Keratinocyte (primary cell): ENCODE measurements at regions not wholly inside any gene's neighbourhood (a gene's known extent, or its start where the extent isn't known, plus 50 kb on each side); places are given as distances from the start of the nearest gene placed in this dataset.

Experiments
- DNase-seq: peaks from one replicate; pipeline ENCODE4 v3.0.0-alpha.2; 2011; ENCODE audit warnings: low read depth, missing footprints, low spot score
- FAIRE-seq: peaks from 2 replicates; lab custom pipeline; 2011; peaks lifted over from hg19 to GRCh38; lab: Jason Lieb, UNC
- H2AFZ ChIP-seq: 2 replicates; pipeline ENCODE4 v1.6.0; 2012; ENCODE audit warnings: low read length, control low read depth, inconsistent platforms; ENCODE audit not compliant: control insufficient read depth
- H3K27ac ChIP-seq: 2 replicates; pipeline ENCODE4 v1.5.1; 2011; ENCODE audit warnings: low read length; ENCODE audit not compliant: control insufficient read depth, insufficient read depth
- H3K27me3 ChIP-seq: 3 replicates; pipeline ENCODE4 v1.6.0; 2011; ENCODE audit warnings: low read length; ENCODE audit not compliant: control insufficient read depth, insufficient read depth; ENCODE audit errors: extremely low read depth
- H3K36me3 ChIP-seq, 2 experiments: 2 replicates in 1 of 2; 3 replicates in 1 of 2; pipeline ENCODE4 v1.5.1; 2011; ENCODE audit warnings: low read length in 2 of 2, mild to moderate bottlenecking in 1 of 2; ENCODE audit not compliant: control insufficient read depth in 2 of 2, insufficient read depth in 2 of 2; ENCODE audit errors: extremely low read depth in 1 of 2
- H3K4me1 ChIP-seq: 3 replicates; pipeline ENCODE4 v1.5.1; 2011; ENCODE audit warnings: low read length; ENCODE audit not compliant: control insufficient read depth, insufficient read depth; ENCODE audit errors: extremely low read depth
- H3K4me2 ChIP-seq: 3 replicates; pipeline ENCODE4 v1.6.0; 2011; ENCODE audit warnings: low read depth, low read length; ENCODE audit not compliant: control insufficient read depth, insufficient read depth; ENCODE audit errors: extremely low read depth
- H3K4me3 ChIP-seq, 3 experiments: fragments of 200-600 bp in 1 of 3; sonication (generic) in 1 of 3; 2 replicates in 2 of 3; 3 replicates in 1 of 3; pipeline ENCODE4 v1.5.1; 2011 to 2016; ENCODE audit warnings: low read length in 3 of 3, mild to moderate bottlenecking in 3 of 3, control low read depth in 2 of 3, inconsistent platforms in 1 of 3, low read depth in 1 of 3, mixed read lengths in 1 of 3, mixed run types in 1 of 3, moderate library complexity in 1 of 3; ENCODE audit not compliant: control insufficient read depth in 2 of 3, insufficient read depth in 2 of 3; ENCODE audit errors: extremely low read depth in 1 of 3
- H3K79me2 ChIP-seq: 2 replicates; pipeline ENCODE4 v1.6.0; 2012; ENCODE audit warnings: low read length; ENCODE audit not compliant: control insufficient read depth, insufficient read depth
- H3K9ac ChIP-seq: 3 replicates; pipeline ENCODE4 v1.6.0; 2011; ENCODE audit warnings: low read length; ENCODE audit not compliant: control insufficient read depth, insufficient read depth; ENCODE audit errors: extremely low read depth
- H3K9me1 ChIP-seq: 3 replicates; pipeline ENCODE4 v1.6.0; 2011; ENCODE audit warnings: low read length; ENCODE audit not compliant: control insufficient read depth, insufficient read depth; ENCODE audit errors: extremely low read depth
- H3K9me3 ChIP-seq: 2 replicates; pipeline ENCODE4 v1.5.1; 2012; ENCODE audit warnings: low read depth, low read length; ENCODE audit not compliant: control insufficient read depth
- H4K20me1 ChIP-seq: 3 replicates; pipeline ENCODE4 v1.6.0; 2011; ENCODE audit warnings: low read length; ENCODE audit not compliant: control insufficient read depth, insufficient read depth; ENCODE audit errors: extremely low read depth
- EZH2 ChIP-seq: IDR thresholded peaks from one replicate; pipeline ENCODE4 v1.6.1; 2012; ENCODE audit warnings: inconsistent platforms, mild to moderate bottlenecking, low read length, moderate library complexity
- dilution Hi-C: fragments of 300-500 bp; cut with MboI; formaldehyde crosslinking; loops from one replicate; pipeline ENCODE4 v1.7.0; 2020; ENCODE audit warnings: low sequenced_read_pairs; ENCODE audit not compliant: extremely low pct_ligation_motif_present
- TF ChIP-seq, protein P1 (sequence below), 3 experiments: IDR thresholded peaks in 1 of 3; conservative IDR thresholded peaks in 1 of 3; optimal IDR thresholded peaks in 1 of 3; 2 replicates in 2 of 3; 3 replicates in 1 of 3; pipeline versions ENCODE3 to v1.5.1; 2011; ENCODE audit warnings: low read length in 3 of 3, mild to moderate bottlenecking in 3 of 3, moderate library complexity in 2 of 3, control low read depth in 1 of 3, inconsistent platforms in 1 of 3; ENCODE audit not compliant: insufficient read depth in 2 of 3; ENCODE audit errors: extremely low read depth in 1 of 3

DNA sequence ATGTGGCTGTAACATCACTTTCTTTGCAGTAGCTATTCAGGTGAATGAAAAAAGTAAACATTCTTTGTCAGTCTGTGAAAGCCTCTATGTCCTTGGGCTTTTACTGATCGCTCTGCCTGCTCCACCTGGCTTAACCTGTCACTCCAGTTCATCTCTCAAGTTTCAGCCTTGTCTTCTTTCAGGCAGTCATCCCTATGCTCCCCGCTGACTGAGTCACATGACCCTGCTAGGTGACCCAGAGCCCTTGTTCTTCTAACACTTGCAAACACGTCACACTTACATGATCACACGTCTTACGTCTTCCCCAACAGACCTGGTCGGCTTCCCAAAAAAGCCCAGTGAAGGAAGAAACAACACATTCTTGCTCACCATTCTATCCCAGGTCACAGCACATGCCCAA lies 499.3 kb upstream of the TENM4 start:
- Histone ChIP-seq H2AFZ (no peak overlapping the region), H3K79me2 (no peaks in the 10 kb centered on the region), H3K4me1 (peaks cover 12% of the 10 kb centered on the region), H4K20me1 (no peaks in the 10 kb centered on the region), H3K4me3 (no peak overlapping the region), H3K27ac (no peak overlapping the region), H3K9ac (no peak overlapping the region), H3K4me2 (peak overlapping the region; percentile 4), H3K36me3 (no peaks in the 10 kb centered on the region), H3K9me3 (no peaks in the 10 kb centered on the region), H3K9me1 (no peaks in the 10 kb centered on the region), H3K27me3 (no peaks in the 10 kb centered on the region)
- FAIRE-seq, result no peak
- no peak for TF ChIP-seq EZH2
- TF ChIP-seq, protein P1, sequence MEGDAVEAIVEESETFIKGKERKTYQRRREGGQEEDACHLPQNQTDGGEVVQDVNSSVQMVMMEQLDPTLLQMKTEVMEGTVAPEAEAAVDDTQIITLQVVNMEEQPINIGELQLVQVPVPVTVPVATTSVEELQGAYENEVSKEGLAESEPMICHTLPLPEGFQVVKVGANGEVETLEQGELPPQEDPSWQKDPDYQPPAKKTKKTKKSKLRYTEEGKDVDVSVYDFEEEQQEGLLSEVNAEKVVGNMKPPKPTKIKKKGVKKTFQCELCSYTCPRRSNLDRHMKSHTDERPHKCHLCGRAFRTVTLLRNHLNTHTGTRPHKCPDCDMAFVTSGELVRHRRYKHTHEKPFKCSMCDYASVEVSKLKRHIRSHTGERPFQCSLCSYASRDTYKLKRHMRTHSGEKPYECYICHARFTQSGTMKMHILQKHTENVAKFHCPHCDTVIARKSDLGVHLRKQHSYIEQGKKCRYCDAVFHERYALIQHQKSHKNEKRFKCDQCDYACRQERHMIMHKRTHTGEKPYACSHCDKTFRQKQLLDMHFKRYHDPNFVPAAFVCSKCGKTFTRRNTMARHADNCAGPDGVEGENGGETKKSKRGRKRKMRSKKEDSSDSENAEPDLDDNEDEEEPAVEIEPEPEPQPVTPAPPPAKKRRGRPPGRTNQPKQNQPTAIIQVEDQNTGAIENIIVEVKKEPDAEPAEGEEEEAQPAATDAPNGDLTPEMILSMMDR (optimal IDR thresholded peaks at IDR 0.05 in 1 of 3, IDR thresholded peaks at IDR 0.05 in 1 of 3, conservative IDR thresholded peaks at IDR 0.05 in 1 of 3; ENCODE audit: extremely low read depth in 1 of 3, insufficient read depth in 2 of 3, low read length in 3 of 3), result no peak
- dilution Hi-C loops, result no loop called here
- DNase-seq, result peak; percentile 9

DNA sequence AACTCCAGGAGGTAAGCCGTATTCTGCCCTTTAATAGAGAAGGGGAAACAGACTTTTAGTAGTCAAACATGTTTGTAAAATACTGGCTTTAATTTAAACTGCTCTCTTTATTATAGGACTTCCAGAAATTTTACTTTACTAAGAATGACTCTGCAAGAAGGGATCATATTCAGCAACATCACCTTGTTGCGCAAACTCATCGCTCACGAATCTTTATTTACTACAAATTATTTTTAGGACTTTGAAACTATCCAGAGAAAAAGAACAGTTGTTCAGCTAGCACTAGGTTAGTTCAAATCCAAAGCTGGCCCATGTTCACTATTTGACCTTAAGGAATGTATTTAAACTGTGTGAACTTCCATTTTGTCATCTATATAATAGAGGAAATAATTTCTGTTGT lies 498.3 kb upstream of the TENM4 start:
- dilution Hi-C loops, result no loop called here
- no peak for FAIRE-seq

More for the DNA sequence above, 498.3 kb upstream of the TENM4 start:
- Histone ChIP-seq H3K9ac (no peak overlapping the region), H3K4me1 (peaks cover 12% of the 10 kb centered on the region), H3K36me3 (no peaks in the 10 kb centered on the region), H3K4me2 (no peak overlapping the region), H2AFZ (no peak overlapping the region), H3K9me1 (no peaks in the 10 kb centered on the region), H3K27me3 (peaks cover 3% of the 10 kb centered on the region), H4K20me1 (no peaks in the 10 kb centered on the region), H3K79me2 (no peaks in the 10 kb centered on the region), H3K9me3 (no peaks in the 10 kb centered on the region), H3K4me3 (no peak overlapping the region), H3K27ac (no peak overlapping the region)
- TF ChIP-seq, protein P1 (optimal IDR thresholded peaks at IDR 0.05 in 1 of 3, IDR thresholded peaks at IDR 0.05 in 1 of 3, conservative IDR thresholded peaks at IDR 0.05 in 1 of 3; ENCODE audit: extremely low read depth in 1 of 3, insufficient read depth in 2 of 3, low read length in 3 of 3), result no peak
- no peak for TF ChIP-seq EZH2
- DNase-seq, result no peak
